Suprapubic skin (tissue), 4 donors: ENCODE measurements at regions not wholly inside any gene's neighbourhood (a gene's known extent, or its start where the extent isn't known, plus 50 kb on each side); places are given as distances from the start of the nearest gene placed in this dataset.

Experiments
- DNase-seq, 2 donors: peaks; one replicate each; pipeline ENCODE4 v3.0.0-alpha.2; 2019; ENCODE audit warnings: low spot score in 2 of 2
- H3K27ac ChIP-seq: fragments of 200-600 bp; sonication (generic); one replicate; pipeline ENCODE4 v1.5.1; 2019
- H3K27me3 ChIP-seq: fragments of 200-600 bp; sonication (generic); one replicate; pipeline ENCODE4 v1.5.1; 2019
- H3K36me3 ChIP-seq: fragments of 200-600 bp; sonication (generic); one replicate; pipeline ENCODE4 v1.5.1; 2019
- H3K4me1 ChIP-seq: fragments of 200-600 bp; sonication (generic); one replicate; pipeline ENCODE4 v1.5.1; 2019
- H3K4me3 ChIP-seq: fragments of 200-600 bp; sonication (generic); one replicate; pipeline ENCODE4 v1.5.1; 2019; ENCODE audit warnings: mild to moderate bottlenecking
- H3K9me3 ChIP-seq: fragments of 200-600 bp; sonication (generic); one replicate; pipeline ENCODE4 v1.5.1; 2019
- EP300 ChIP-seq: sonication (generic); formaldehyde crosslinking; IDR thresholded peaks from one replicate; pipeline ENCODE4 v1.6.1; 2017; ENCODE audit warnings: antibody characterized with exemption
- POLR2A ChIP-seq, 2 donors: fragments of 450-650 bp; IDR thresholded peaks; one replicate each; pipeline ENCODE4 v1.6.1; 2017; ENCODE audit warnings: antibody characterized with exemption in 2 of 2, mild to moderate bottlenecking in 2 of 2, moderate library complexity in 2 of 2
- POLR2AphosphoS5 ChIP-seq, 3 donors: sonication (generic); formaldehyde crosslinking; IDR thresholded peaks; one replicate each; pipeline ENCODE4 v1.6.1; 2017; ENCODE audit warnings: antibody characterized with exemption in 3 of 3
- WGBS: methylation state at CpG from one replicate; pipeline ENCODE4 v1.1.5; 2018; 5-methylcytosine and 5-hydroxymethylcytosine counted together
- TF ChIP-seq, protein P1 (sequence below), 2 donors: fragments of 200-600 bp in 1 of 2; fragments of 450-650 bp in 1 of 2; sonication (generic) in 1 of 2; IDR thresholded peaks; one replicate each; pipeline ENCODE4 v1.5.1; 2016 to 2019; ENCODE audit warnings: antibody characterized with exemption in 2 of 2, mild to moderate bottlenecking in 1 of 2, moderate library complexity in 1 of 2

DNA sequence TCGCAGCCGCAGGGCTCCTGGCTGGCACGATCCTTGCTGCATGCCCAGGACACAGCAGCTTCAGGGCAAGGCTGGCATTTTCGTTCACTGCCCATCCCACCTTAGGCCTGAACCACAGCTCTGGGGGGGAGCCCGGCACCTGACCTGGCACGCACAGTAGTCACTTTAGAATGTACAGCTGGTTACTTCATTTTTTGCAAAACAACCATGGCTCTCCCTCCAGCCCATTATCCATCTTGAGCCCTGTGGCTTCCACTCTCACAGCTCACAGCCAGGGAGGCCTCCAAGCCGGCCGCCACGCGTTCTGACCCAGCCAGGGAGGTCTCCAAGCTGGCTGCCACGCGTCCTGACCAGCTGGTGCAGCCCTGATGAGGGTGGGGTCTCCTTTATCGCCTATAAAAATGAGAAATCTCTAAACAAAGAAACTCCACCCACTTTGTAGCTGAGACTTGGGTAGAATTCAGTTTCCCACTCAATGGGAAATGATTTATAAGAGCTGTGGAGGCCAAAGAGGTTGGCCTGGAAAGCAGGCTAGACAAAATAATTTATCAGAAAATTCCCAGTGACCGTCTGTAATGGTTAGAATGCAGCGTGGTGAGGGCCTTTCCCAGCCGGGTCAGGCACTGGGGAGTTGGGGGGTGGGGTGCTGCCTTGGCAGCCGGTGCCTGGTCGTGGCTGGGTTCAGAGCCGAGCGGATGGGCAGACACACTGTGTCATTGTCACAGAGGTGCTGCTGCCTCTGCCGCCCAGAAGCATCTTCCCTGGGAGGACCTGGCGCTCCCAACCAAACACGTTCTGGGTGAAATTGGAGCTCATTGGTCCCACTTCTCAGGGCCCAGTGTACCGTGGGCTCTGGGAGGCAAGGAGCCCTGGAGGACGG lies 54.6 kb upstream of the ACTRT2 start:
- H3K27ac ChIP-seq = no peak overlapping the region
- no peaks in the 10 kb centered on the region for H3K9me3 ChIP-seq
- peaks cover 46% of the 10 kb centered on the region for H3K27me3 ChIP-seq
- no peaks in the 10 kb centered on the region for H3K36me3 ChIP-seq
- no peak for TF ChIP-seq POLR2A (IDR thresholded peaks at IDR 0.05)
- TF ChIP-seq EP300 = no peak
- TF ChIP-seq POLR2AphosphoS5 (IDR thresholded peaks at IDR 0.05) = no peak
- TF ChIP-seq, protein P1, sequence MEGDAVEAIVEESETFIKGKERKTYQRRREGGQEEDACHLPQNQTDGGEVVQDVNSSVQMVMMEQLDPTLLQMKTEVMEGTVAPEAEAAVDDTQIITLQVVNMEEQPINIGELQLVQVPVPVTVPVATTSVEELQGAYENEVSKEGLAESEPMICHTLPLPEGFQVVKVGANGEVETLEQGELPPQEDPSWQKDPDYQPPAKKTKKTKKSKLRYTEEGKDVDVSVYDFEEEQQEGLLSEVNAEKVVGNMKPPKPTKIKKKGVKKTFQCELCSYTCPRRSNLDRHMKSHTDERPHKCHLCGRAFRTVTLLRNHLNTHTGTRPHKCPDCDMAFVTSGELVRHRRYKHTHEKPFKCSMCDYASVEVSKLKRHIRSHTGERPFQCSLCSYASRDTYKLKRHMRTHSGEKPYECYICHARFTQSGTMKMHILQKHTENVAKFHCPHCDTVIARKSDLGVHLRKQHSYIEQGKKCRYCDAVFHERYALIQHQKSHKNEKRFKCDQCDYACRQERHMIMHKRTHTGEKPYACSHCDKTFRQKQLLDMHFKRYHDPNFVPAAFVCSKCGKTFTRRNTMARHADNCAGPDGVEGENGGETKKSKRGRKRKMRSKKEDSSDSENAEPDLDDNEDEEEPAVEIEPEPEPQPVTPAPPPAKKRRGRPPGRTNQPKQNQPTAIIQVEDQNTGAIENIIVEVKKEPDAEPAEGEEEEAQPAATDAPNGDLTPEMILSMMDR (IDR thresholded peaks at IDR 0.05) = no peak
- no peak overlapping the region for H3K4me3 ChIP-seq
- 81% methylated on average over 16 of the region's 25 CpGs for WGBS
- DNase-seq = peak in 1 of 2 donors; percentile 19
- H3K4me1 ChIP-seq = no peaks in the 10 kb centered on the region

DNA sequence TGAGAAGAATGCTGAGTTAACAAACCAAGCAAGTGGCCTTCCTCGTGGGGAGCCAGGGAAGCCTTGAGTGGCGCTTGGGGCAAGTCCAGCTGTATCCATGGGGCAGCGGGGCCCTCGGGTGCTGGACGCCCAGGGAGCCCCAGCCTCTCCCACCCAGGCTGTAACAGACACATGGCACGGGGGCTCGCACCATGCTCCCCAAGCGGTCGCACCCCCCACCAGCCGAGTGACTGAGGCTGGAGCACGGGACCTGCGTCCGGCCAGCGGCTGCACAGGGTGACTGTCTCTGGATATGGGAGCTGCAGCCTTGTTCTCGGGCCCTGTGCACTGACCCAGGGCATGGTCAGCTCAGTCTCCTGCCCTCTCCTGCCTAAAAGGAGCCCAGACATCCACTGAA lies 53.9 kb upstream of the ACTRT2 start:
- WGBS = 90% methylated on average over 4 of the region's 15 CpGs
- TF ChIP-seq POLR2AphosphoS5 (IDR thresholded peaks at IDR 0.05) (no peak), POLR2A (IDR thresholded peaks at IDR 0.05) (no peak), EP300 (no peak)
- Histone ChIP-seq H3K27me3 (peaks cover 50% of the 10 kb centered on the region), H3K9me3 (no peaks in the 10 kb centered on the region), H3K36me3 (no peaks in the 10 kb centered on the region), H3K4me3 (no peak overlapping the region), H3K4me1 (no peaks in the 10 kb centered on the region), H3K27ac (no peak overlapping the region)
- peak in 1 of 2 donors; percentile 47 for DNase-seq

DNA sequence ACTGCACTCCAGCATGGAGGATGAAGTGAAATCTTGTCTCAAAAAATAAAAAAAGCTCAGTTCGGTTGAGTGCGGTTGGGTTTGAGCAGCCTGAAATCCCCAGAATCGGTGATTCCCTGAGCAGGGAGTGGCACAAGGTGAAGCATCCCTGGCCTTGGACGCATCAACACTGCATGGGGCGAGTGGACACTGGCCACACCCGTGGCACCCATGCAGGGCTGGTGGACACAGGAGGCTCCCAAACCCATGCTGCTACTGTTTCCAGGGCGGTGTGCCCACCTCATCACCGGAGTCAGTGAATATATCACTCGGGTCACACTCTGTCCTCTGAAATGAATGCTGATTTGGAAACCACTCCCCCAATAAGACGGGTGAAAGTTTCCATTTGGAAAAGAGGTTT lies 53.4 kb upstream of the ACTRT2 start:
- Histone ChIP-seq H3K27me3 (peaks cover 55% of the 10 kb centered on the region), H3K36me3 (no peaks in the 10 kb centered on the region), H3K4me3 (no peak overlapping the region), H3K9me3 (no peaks in the 10 kb centered on the region), H3K27ac (no peak overlapping the region), H3K4me1 (no peaks in the 10 kb centered on the region)
- peak in 1 of 2 donors; percentile 33 for DNase-seq
- TF ChIP-seq EP300 (no peak), POLR2AphosphoS5 (IDR thresholded peaks at IDR 0.05) (no peak), POLR2A (IDR thresholded peaks at IDR 0.05) (no peak)
- TF ChIP-seq, protein P1 (IDR thresholded peaks at IDR 0.05) = no peak
- WGBS = 75% methylated on average over 10 of the region's 10 CpGs

DNA sequence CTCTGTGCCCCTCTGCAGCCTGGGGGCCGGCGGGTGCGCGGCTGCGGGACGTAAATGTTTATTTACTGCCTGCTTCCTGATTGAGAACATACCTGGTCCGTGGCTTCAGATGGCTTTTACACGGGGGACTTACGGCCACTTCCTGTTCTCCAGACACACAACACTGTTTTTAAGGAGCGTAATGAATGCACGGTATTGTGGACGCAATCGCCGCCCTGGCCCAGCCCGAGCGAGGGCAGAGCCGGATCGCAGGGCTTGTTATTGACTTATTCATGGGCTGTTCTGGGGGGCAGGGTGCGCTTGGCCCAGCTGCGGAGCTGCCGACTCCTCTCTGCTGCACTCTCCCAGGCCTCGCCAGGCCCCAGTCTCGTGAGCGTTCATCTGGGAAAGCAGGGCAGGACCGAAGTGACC lies 52.8 kb upstream of the ACTRT2 start:
- TF ChIP-seq EP300 = no peak
- TF ChIP-seq POLR2AphosphoS5 (IDR thresholded peaks at IDR 0.05) = no peak
- TF ChIP-seq POLR2A (IDR thresholded peaks at IDR 0.05) = no peak
- TF ChIP-seq, protein P1 (IDR thresholded peaks at IDR 0.05) = no peak
- Histone ChIP-seq H3K4me3 (no peak overlapping the region), H3K27ac (no peak overlapping the region), H3K36me3 (no peaks in the 10 kb centered on the region), H3K27me3 (peaks cover 60% of the 10 kb centered on the region), H3K4me1 (no peaks in the 10 kb centered on the region), H3K9me3 (no peaks in the 10 kb centered on the region)
- 49% methylated on average over 14 of the region's 25 CpGs for WGBS
- peak in 1 of 2 donors; percentile 51 for DNase-seq

DNA sequence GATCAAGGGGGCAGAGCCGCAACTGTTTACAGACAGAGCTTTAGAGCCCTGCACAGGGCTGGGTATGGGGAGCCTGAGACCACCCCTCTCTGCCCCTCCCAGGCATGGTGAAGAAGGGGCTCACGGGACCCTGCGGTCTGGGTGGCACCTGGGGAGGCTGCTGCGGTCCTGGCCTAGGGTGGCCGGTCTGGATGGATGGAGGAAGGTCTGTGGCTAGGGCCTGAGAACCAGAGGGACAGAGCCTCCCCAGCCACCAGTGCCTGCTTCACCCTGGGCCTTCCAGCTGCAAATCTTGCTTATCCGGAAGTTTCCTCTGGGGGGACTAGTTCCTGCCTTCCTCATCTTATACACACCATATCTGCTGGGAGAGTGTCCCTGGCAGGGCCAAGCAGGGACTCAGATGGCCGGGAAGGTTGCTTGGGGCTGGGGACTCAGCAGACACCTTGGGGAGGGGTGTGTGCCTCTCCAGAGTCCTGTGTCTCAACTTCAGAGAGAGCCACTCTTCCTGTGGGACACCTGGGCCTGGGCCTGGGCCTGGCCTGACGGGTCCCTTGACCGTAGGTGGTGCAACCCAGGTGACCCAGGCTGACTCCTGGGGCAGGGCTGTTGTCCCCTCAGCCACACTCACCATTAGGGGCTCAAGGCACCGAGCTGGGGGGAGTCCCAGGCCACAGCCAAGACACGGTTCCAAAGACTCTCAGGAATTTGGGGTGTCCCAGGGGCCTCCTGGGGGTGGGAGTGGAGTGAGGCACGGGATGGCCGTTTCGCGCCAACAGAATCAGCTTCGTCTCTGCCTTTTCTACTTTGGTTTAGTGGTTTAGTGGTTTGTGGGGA lies 52.0 kb upstream of the ACTRT2 start:
- TF ChIP-seq, protein P1 (IDR thresholded peaks at IDR 0.05) = no peak
- TF ChIP-seq EP300 = no peak
- no peak for TF ChIP-seq POLR2A (IDR thresholded peaks at IDR 0.05)
- TF ChIP-seq POLR2AphosphoS5 (IDR thresholded peaks at IDR 0.05) = no peak
- Histone ChIP-seq H3K27me3 (peaks cover 67% of the 10 kb centered on the region), H3K4me1 (no peaks in the 10 kb centered on the region), H3K36me3 (no peaks in the 10 kb centered on the region), H3K27ac (no peak overlapping the region), H3K9me3 (no peaks in the 10 kb centered on the region), H3K4me3 (no peak overlapping the region)
- 78% methylated on average over 7 of the region's 16 CpGs for WGBS
- peak in 1 of 2 donors; percentile 47 for DNase-seq
